ENCODE measurements at regions not wholly inside any gene's neighbourhood (a gene's known extent, or its start where the extent isn't known, plus 50 kb on each side); places are given as distances from the start of the nearest gene placed in this dataset.

- ChIA-PET POLR2A (no interaction called here), CTCF (ENCODE audit: low intra/inter-chr PET ratio, low total read pairs) (no interaction called here)
- H3K9ac ChIP-seq (ENCODE audit: insufficient read depth, low read depth, low read length): no peak overlapping the region
- WGBS (ENCODE audit: low lambda C conversion rate): 5% methylated on average over 5 of the region's 5 CpGs
- in situ Hi-C loops (cut with HindIII; ENCODE audit: extremely low pct_ligation_motif_present, low pct_unique_long_range_greater_than_20kb): no loop called here
- no peak for DNase-seq (ENCODE audit: low spot score)
- H3K27ac ChIP-seq (ENCODE audit: extremely low read length, insufficient read depth, low read length): no peak overlapping the region
- no peaks in the 10 kb centered on the region for H3K79me2 ChIP-seq (ENCODE audit: insufficient read depth, low read length)
- no peak overlapping the region for H3K4me3 ChIP-seq (replicated peaks in 1 of 3; ENCODE audit: insufficient read depth in 1 of 3, low read depth in 2 of 3, low read length in 3 of 3)
- no peak for ATAC-seq
- no peaks in the 10 kb centered on the region for H4K20me1 ChIP-seq (ENCODE audit: insufficient read depth, low read length)
- H3K4me2 ChIP-seq (ENCODE audit: low read depth, low read length): no peak overlapping the region
- no peak overlapping the region for H2AFZ ChIP-seq (ENCODE audit: low read length)
- H3K27me3 ChIP-seq (ENCODE audit: control insufficient read depth in 1 of 2, insufficient read depth in 2 of 2, low read length in 2 of 2): peaks cover 1 to 2% of the 10 kb centered on the region in 2 experiments; a peak in 2 of 5 replicates
- peaks cover 6% of the 10 kb centered on the region; the same call in 1 of the 2 replicates for H3K4me1 ChIP-seq (ENCODE audit: insufficient read depth, low read length)
- intact Hi-C loops (cut with micrococcal nuclease; ENCODE audit: unreplicated experiment): loop anchor here (10.0 kb wide), 1 partner anchor 188 kb away; no protein-coding TSS in a partner anchor
- H3K9me3 ChIP-seq (ENCODE audit: low read length): no peaks in the 10 kb centered on the region
- no peak for FAIRE-seq
- no TSS peak for BruUV-seq (replicated peaks)
- H3K36me3 ChIP-seq (replicated peaks in 1 of 2; ENCODE audit: control insufficient read depth in 1 of 2, insufficient read depth in 2 of 2, low read length in 2 of 2): no peaks in the 10 kb centered on the region
- no peak for TF ChIP-seq ZNF883 (CRISPR knock-in tag; IDR thresholded peaks at IDR 0.05; ENCODE audit: not compliant biosample characterization)
- no peak for TF ChIP-seq PRDM4 (CRISPR knock-in tag; IDR thresholded peaks at IDR 0.05; ENCODE audit: borderline replicate concordance)
- no peak for TF ChIP-seq ZBTB20 (CRISPR knock-in tag; IDR thresholded peaks at IDR 0.05; ENCODE audit: borderline replicate concordance, low read depth)
- no peak for TF ChIP-seq TERF1 (CRISPR knock-in tag; IDR thresholded peaks at IDR 0.05)
- no peak for TF ChIP-seq MTA3 (CRISPR knock-in tag; IDR thresholded peaks at IDR 0.05)
- TF ChIP-seq DNMT3B (CRISPR knock-in tag; conservative IDR thresholded peaks at IDR 0.05): no peak
- no peak for TF ChIP-seq ZBTB39 (CRISPR knock-in tag; IDR thresholded peaks at IDR 0.05)
- TF ChIP-seq SP140L (CRISPR knock-in tag; IDR thresholded peaks at IDR 0.05; ENCODE audit: borderline replicate concordance): no peak
- TF ChIP-seq ZNF687 (CRISPR knock-in tag; IDR thresholded peaks at IDR 0.05): no peak
- no peak for TF ChIP-seq ZBTB14 (CRISPR knock-in tag; IDR thresholded peaks at IDR 0.05)
- TF ChIP-seq TBX3 (IDR thresholded peaks at IDR 0.05; ENCODE audit: borderline replicate concordance): no peak
- TF ChIP-seq ZFYVE20 (CRISPR knock-in tag; IDR thresholded peaks at IDR 0.05; ENCODE audit: borderline replicate concordance, low read depth): no peak
- no peak for TF ChIP-seq ZNF558 (CRISPR knock-in tag; IDR thresholded peaks at IDR 0.05; ENCODE audit: borderline replicate concordance)
Observed at GRCh38 chr18:6646801-6647200, 82.7 kb upstream of the ARHGAP28 start.
